Neural cell (in vitro differentiated cells): ENCODE measurements at regions not wholly inside any gene's neighbourhood (a gene's known extent, or its start where the extent isn't known, plus 50 kb on each side); places are given as distances from the start of the nearest gene placed in this dataset.

Experiments used
- H2AFZ ChIP-seq: fragments of 200-600, 300-800 bp; sonication (generic), shearing (Covaris generic); 2 replicates; pipeline ENCODE4 v1.6.0; 2014; ENCODE audit warnings: low read depth, mild to moderate bottlenecking, antibody characterized with exemption, low read length, moderate library complexity
- H3F3A ChIP-seq: fragments of 200-600 bp; shearing (Covaris generic); 2 replicates; pipeline ENCODE4 v1.6.1; 2016; ENCODE audit warnings: mild to moderate bottlenecking, moderate library complexity, mixed read lengths, antibody characterized with exemption, low read length; ENCODE audit not compliant: insufficient read depth, poor library complexity, severe bottlenecking
- H3K27ac ChIP-seq: fragments of 200-600, 300-800 bp; sonication (generic), shearing (Covaris generic); 2 replicates; pipeline ENCODE4 v1.5.1; 2014; ENCODE audit warnings: mild to moderate bottlenecking, low read length, moderate library complexity
- H3K27me3 ChIP-seq: fragments of 300-800, 200-600 bp; sonication (generic), shearing (Covaris generic); 2 replicates; pipeline ENCODE4 v1.6.0; 2014; ENCODE audit warnings: mild to moderate bottlenecking, low read depth, low read length, moderate library complexity; ENCODE audit not compliant: insufficient read depth
- H3K36me3 ChIP-seq: fragments of 300-800, 200-600 bp; sonication (generic), shearing (Covaris generic); 2 replicates; pipeline ENCODE4 v1.5.1; 2014; ENCODE audit warnings: mild to moderate bottlenecking, antibody characterized with exemption, low read length, moderate library complexity; ENCODE audit not compliant: insufficient read depth
- H3K4me2 ChIP-seq: fragments of 300-800, 200-600 bp; sonication (generic), shearing (Covaris generic); 2 replicates; pipeline ENCODE4 v1.6.0; 2014; ENCODE audit warnings: mild to moderate bottlenecking, low read length
- H3K4me3 ChIP-seq: fragments of 300-800, 200-600 bp; sonication (generic), shearing (Covaris generic); 2 replicates; pipeline ENCODE4 v1.5.1; 2014; ENCODE audit warnings: mild to moderate bottlenecking, low read length, moderate library complexity
- H3K79me2 ChIP-seq: fragments of 200-600 bp; shearing (Covaris generic); replicated peaks from 2 replicates; pipeline ENCODE4 v1.6.0; 2014; ENCODE audit warnings: mild to moderate bottlenecking, low read length, moderate library complexity; ENCODE audit not compliant: insufficient read depth
- H3K9ac ChIP-seq: fragments of 300-800, 200-600 bp; sonication (generic), shearing (Covaris generic); 2 replicates; pipeline ENCODE4 v1.6.1; 2016; ENCODE audit warnings: mild to moderate bottlenecking, low read length, mixed read lengths
- H3K9me2 ChIP-seq: fragments of 200-600 bp; shearing (Covaris generic); 2 replicates; pipeline ENCODE4 v1.6.1; 2016; ENCODE audit warnings: mild to moderate bottlenecking, low read length, mixed read lengths; ENCODE audit not compliant: insufficient read depth
- H3K9me3 ChIP-seq: fragments of 200-600, 300-800 bp; sonication (generic), shearing (Covaris generic); 2 replicates; pipeline ENCODE4 v1.6.1; 2016; ENCODE audit warnings: mild to moderate bottlenecking, mixed run types, low read length, moderate library complexity, mixed read lengths
- H4K20me1 ChIP-seq: fragments of 200-600 bp; shearing (Covaris generic); 2 replicates; pipeline ENCODE4 v1.6.1; 2016; ENCODE audit warnings: mild to moderate bottlenecking, mixed run types; ENCODE audit not compliant: insufficient read depth
- CTCF ChIP-seq: fragments of 450-650 bp; IDR thresholded peaks from 2 replicates; pipeline ENCODE4 v1.5.1; 2014; ENCODE audit warnings: antibody characterized with exemption, mild to moderate bottlenecking, moderate library complexity; ENCODE audit not compliant: poor library complexity, severe bottlenecking
- EP300 ChIP-seq: fragments of 450-650 bp; conservative IDR thresholded peaks from 2 replicates; pipeline ENCODE4 v1.6.1; 2014; ENCODE audit warnings: antibody characterized with exemption, mild to moderate bottlenecking, moderate library complexity; ENCODE audit not compliant: poor library complexity, severe bottlenecking
- EZH2 ChIP-seq: fragments of 200-600, 300-800 bp; shearing (Covaris generic), sonication (generic); IDR thresholded peaks from 2 replicates; pipeline ENCODE4 v1.6.1; 2014; ENCODE audit warnings: antibody characterized with exemption, low read length, borderline replicate concordance, mild to moderate bottlenecking; ENCODE audit not compliant: insufficient read depth, poor library complexity, severe bottlenecking
- MXI1 ChIP-seq: fragments of 450-650 bp; conservative IDR thresholded peaks from 2 replicates; pipeline ENCODE4 v1.6.1; 2014; ENCODE audit warnings: antibody characterized with exemption, mild to moderate bottlenecking; ENCODE audit not compliant: poor library complexity, severe bottlenecking
- POLR2AphosphoS5 ChIP-seq: IDR thresholded peaks from 2 replicates; pipeline ENCODE4 v1.6.1; 2012
- RAD21 ChIP-seq: fragments of 450-650 bp; conservative IDR thresholded peaks from 2 replicates; pipeline ENCODE4 v1.6.1; 2014; ENCODE audit warnings: antibody characterized with exemption, mild to moderate bottlenecking, moderate library complexity
- REST ChIP-seq: IDR thresholded peaks from 2 replicates; pipeline ENCODE4 v1.6.1; 2012; ENCODE audit warnings: borderline replicate concordance
- SMC3 ChIP-seq: fragments of 450-650 bp; conservative IDR thresholded peaks from 2 replicates; pipeline ENCODE4 v1.6.1; 2014; ENCODE audit warnings: antibody characterized with exemption, mild to moderate bottlenecking, moderate library complexity; ENCODE audit not compliant: poor library complexity
- TAF1 ChIP-seq: IDR thresholded peaks from 2 replicates; pipeline ENCODE4 v1.6.1; 2012; ENCODE audit warnings: low read depth

GRCh38 chr13:52932649-52933048 lies 84.2 kb upstream of the PCDH8 start:
- H3K9ac ChIP-seq = no peak overlapping the region
- H3K9me3 ChIP-seq = no peaks in the 10 kb centered on the region
- H3F3A ChIP-seq = no peaks in the 10 kb centered on the region
- H3K27ac ChIP-seq = no peak overlapping the region
- H3K27me3 ChIP-seq = no peaks in the 10 kb centered on the region
- H4K20me1 ChIP-seq = no peaks in the 10 kb centered on the region
- H3K9me2 ChIP-seq = no peaks in the 10 kb centered on the region
- H3K4me2 ChIP-seq = no peak overlapping the region
- no peaks in the 10 kb centered on the region for H3K36me3 ChIP-seq
- no peak overlapping the region for H2AFZ ChIP-seq
- TF ChIP-seq MXI1 = no peak
- TF ChIP-seq EZH2 = no peak
- TF ChIP-seq CTCF = no peak
- no peak overlapping the region for H3K4me3 ChIP-seq
- no peaks in the 10 kb centered on the region for H3K79me2 ChIP-seq

- no peaks in the 10 kb centered on the region for H3K36me3 ChIP-seq
- no peak overlapping the region for H3K9ac ChIP-seq
- TF ChIP-seq EP300 = peak; percentile 12
- no peak for TF ChIP-seq EZH2
- H3K9me3 ChIP-seq = no peaks in the 10 kb centered on the region
- H3K9me2 ChIP-seq = no peaks in the 10 kb centered on the region
- H3K79me2 ChIP-seq = no peaks in the 10 kb centered on the region
- H2AFZ ChIP-seq = no peak overlapping the region
- H3F3A ChIP-seq = no peaks in the 10 kb centered on the region
- peak overlapping the region; percentile 3 for H3K4me3 ChIP-seq
- peak overlapping the region; percentile 13 for H3K27ac ChIP-seq
- H4K20me1 ChIP-seq = no peaks in the 10 kb centered on the region
- no peak overlapping the region for H3K4me2 ChIP-seq
- H3K27me3 ChIP-seq = no peaks in the 10 kb centered on the region
Measured at GRCh38 chr13:52931539-52932431, 83.3 kb upstream of the PCDH8 start.

GRCh38 chr13:52931131-52931530 lies 82.7 kb upstream of the PCDH8 start:
- Histone ChIP-seq H3F3A (no peaks in the 10 kb centered on the region), H2AFZ (no peak overlapping the region)

More at GRCh38 chr13:52931131-52931530, 82.7 kb upstream of the PCDH8 start:
- peak overlapping the region; percentile 10 for H3K27ac ChIP-seq
- no peaks in the 10 kb centered on the region for H3K9me2 ChIP-seq
- no peaks in the 10 kb centered on the region for H3K36me3 ChIP-seq
- H3K9ac ChIP-seq = no peak overlapping the region
- no peaks in the 10 kb centered on the region for H3K27me3 ChIP-seq
- H3K4me2 ChIP-seq = no peak overlapping the region
- no peaks in the 10 kb centered on the region for H4K20me1 ChIP-seq
- no peaks in the 10 kb centered on the region for H3K9me3 ChIP-seq
- peak overlapping the region; percentile 3 for H3K4me3 ChIP-seq
- no peaks in the 10 kb centered on the region for H3K79me2 ChIP-seq
- TF ChIP-seq CTCF (no peak), EP300 (no peak), POLR2AphosphoS5 (no peak), RAD21 (no peak), REST (no peak), EZH2 (no peak), TAF1 (no peak), SMC3 (no peak), MXI1 (no peak)
